ENCODE measurements at regions not wholly inside any gene's neighbourhood (a gene's known extent, or its start where the extent isn't known, plus 50 kb on each side); places are given as distances from the start of the nearest gene placed in this dataset.

GRCh38 chr20:62583424-62583920 is 58.8 kb upstream of the SLCO4A1 start:
- DNase-seq: no peak

GRCh38 chr20:62584671-62585460 is 57.4 kb upstream of the SLCO4A1 start:
- DNase-seq: no peak

GRCh38 chr20:62585461-62585970 is 56.8 kb upstream of the SLCO4A1 start:
- DNase-seq: no peak

GRCh38 chr20:62586799-62587198 is 55.5 kb upstream of the SLCO4A1 start:
- no peak for DNase-seq

GRCh38 chr20:62587757-62588402 is 54.4 kb upstream of the SLCO4A1 start:
- peak in 1 of 2 donors; percentile 32 for DNase-seq

- DNase-seq: no peak
Observed at GRCh38 chr20:62588458-62589149, 53.7 kb upstream of the SLCO4A1 start.

GRCh38 chr20:62589150-62589498 is 53.2 kb upstream of the SLCO4A1 start:
- DNase-seq: no peak

GRCh38 chr20:62589720-62590119 is 52.6 kb upstream of the SLCO4A1 start:
- DNase-seq: no peak

- no peak for DNase-seq
Observed at GRCh38 chr20:62590309-62591121, 51.8 kb upstream of the SLCO4A1 start.

GRCh38 chr20:62591122-62591468 is 51.2 kb upstream of the SLCO4A1 start:
- no peak for DNase-seq

GRCh38 chr20:62591591-62591990 is 50.7 kb upstream of the SLCO4A1 start:
- DNase-seq: no peak
